ENCODE measurements at regions not wholly inside any gene's neighbourhood (a gene's known extent, or its start where the extent isn't known, plus 50 kb on each side); places are given as distances from the start of the nearest gene placed in this dataset.

- Histone ChIP-seq H3K4me3 (ENCODE audit: control insufficient read depth in 2 of 3, extremely low read depth in 1 of 3, insufficient read depth in 2 of 3, low read depth in 1 of 3, low read length in 3 of 3) (no peak overlapping the region), H3K9me1 (ENCODE audit: control insufficient read depth, extremely low read depth, insufficient read depth, low read length) (no peaks in the 10 kb centered on the region), H3K27ac (ENCODE audit: control insufficient read depth, insufficient read depth, low read length) (no peak overlapping the region), H3K4me1 (ENCODE audit: control insufficient read depth, extremely low read depth, insufficient read depth, low read length) (no peaks in the 10 kb centered on the region), H3K9me3 (ENCODE audit: control insufficient read depth, low read depth, low read length) (peaks cover 2% of the 10 kb centered on the region), H3K36me3 (ENCODE audit: control insufficient read depth in 2 of 2, extremely low read depth in 1 of 2, insufficient read depth in 2 of 2, low read length in 2 of 2) (no peaks in the 10 kb centered on the region), H3K4me2 (ENCODE audit: control insufficient read depth, extremely low read depth, insufficient read depth, low read depth, low read length) (no peak overlapping the region), H3K79me2 (ENCODE audit: control insufficient read depth, insufficient read depth, low read length) (no peaks in the 10 kb centered on the region), H3K9ac (ENCODE audit: control insufficient read depth, extremely low read depth, insufficient read depth, low read length) (no peak overlapping the region), H4K20me1 (ENCODE audit: control insufficient read depth, extremely low read depth, insufficient read depth, low read length) (no peaks in the 10 kb centered on the region), H2AFZ (ENCODE audit: control insufficient read depth, low read length) (no peak overlapping the region), H3K27me3 (ENCODE audit: control insufficient read depth, extremely low read depth, insufficient read depth, low read length) (no peaks in the 10 kb centered on the region)
- TF ChIP-seq EZH2 (IDR thresholded peaks at IDR 0.05; ENCODE audit: low read length) = no peak
- TF ChIP-seq CTCF (optimal IDR thresholded peaks at IDR 0.05 in 1 of 3, IDR thresholded peaks at IDR 0.05 in 1 of 3, conservative IDR thresholded peaks at IDR 0.05 in 1 of 3; ENCODE audit: extremely low read depth in 1 of 3, insufficient read depth in 2 of 3, low read length in 3 of 3) = no peak
- DNase-seq (ENCODE audit: low read depth, low spot score) (no peak), FAIRE-seq (no peak)
- dilution Hi-C loops (cut with MboI; ENCODE audit: extremely low pct_ligation_motif_present, low sequenced_read_pairs) = no loop called here
These were observed 818.9 kb downstream of the CBLN2 start for GRCh38 chr18:71725256-71725655.

GRCh38 chr18:71707985-71708500 is 836.1 kb downstream of the CBLN2 start:
- H3K36me3 ChIP-seq (ENCODE audit: control insufficient read depth in 2 of 2, extremely low read depth in 1 of 2, insufficient read depth in 2 of 2, low read length in 2 of 2) = no peaks in the 10 kb centered on the region
- dilution Hi-C loops (cut with MboI; ENCODE audit: extremely low pct_ligation_motif_present, low sequenced_read_pairs) = no loop called here
- no peak overlapping the region for H3K4me2 ChIP-seq (ENCODE audit: control insufficient read depth, extremely low read depth, insufficient read depth, low read depth, low read length)
- H2AFZ ChIP-seq (ENCODE audit: control insufficient read depth, low read length) = no peak overlapping the region
- no peaks in the 10 kb centered on the region for H3K27me3 ChIP-seq (ENCODE audit: control insufficient read depth, extremely low read depth, insufficient read depth, low read length)
- H3K27ac ChIP-seq (ENCODE audit: control insufficient read depth, insufficient read depth, low read length) = no peak overlapping the region
- no peaks in the 10 kb centered on the region for H3K79me2 ChIP-seq (ENCODE audit: control insufficient read depth, insufficient read depth, low read length)
- H3K4me3 ChIP-seq (ENCODE audit: control insufficient read depth in 2 of 3, extremely low read depth in 1 of 3, insufficient read depth in 2 of 3, low read depth in 1 of 3, low read length in 3 of 3) = no peak overlapping the region
- FAIRE-seq (no peak), DNase-seq (ENCODE audit: low read depth, low spot score) (no peak)
- no peaks in the 10 kb centered on the region for H4K20me1 ChIP-seq (ENCODE audit: control insufficient read depth, extremely low read depth, insufficient read depth, low read length)
- no peak overlapping the region for H3K9ac ChIP-seq (ENCODE audit: control insufficient read depth, extremely low read depth, insufficient read depth, low read length)
- TF ChIP-seq CTCF (optimal IDR thresholded peaks at IDR 0.05 in 1 of 3, IDR thresholded peaks at IDR 0.05 in 1 of 3, conservative IDR thresholded peaks at IDR 0.05 in 1 of 3; ENCODE audit: extremely low read depth in 1 of 3, insufficient read depth in 2 of 3, low read length in 3 of 3) (no peak), EZH2 (IDR thresholded peaks at IDR 0.05; ENCODE audit: low read length) (no peak)
- H3K9me1 ChIP-seq (ENCODE audit: control insufficient read depth, extremely low read depth, insufficient read depth, low read length) = no peaks in the 10 kb centered on the region
- H3K9me3 ChIP-seq (ENCODE audit: control insufficient read depth, low read depth, low read length) = peaks cover 3% of the 10 kb centered on the region
- H3K4me1 ChIP-seq (ENCODE audit: control insufficient read depth, extremely low read depth, insufficient read depth, low read length) = no peaks in the 10 kb centered on the region
